ENCODE measurements at regions not wholly inside any gene's neighbourhood (a gene's known extent, or its start where the extent isn't known, plus 50 kb on each side); places are given as distances from the start of the nearest gene placed in this dataset.

DNA sequence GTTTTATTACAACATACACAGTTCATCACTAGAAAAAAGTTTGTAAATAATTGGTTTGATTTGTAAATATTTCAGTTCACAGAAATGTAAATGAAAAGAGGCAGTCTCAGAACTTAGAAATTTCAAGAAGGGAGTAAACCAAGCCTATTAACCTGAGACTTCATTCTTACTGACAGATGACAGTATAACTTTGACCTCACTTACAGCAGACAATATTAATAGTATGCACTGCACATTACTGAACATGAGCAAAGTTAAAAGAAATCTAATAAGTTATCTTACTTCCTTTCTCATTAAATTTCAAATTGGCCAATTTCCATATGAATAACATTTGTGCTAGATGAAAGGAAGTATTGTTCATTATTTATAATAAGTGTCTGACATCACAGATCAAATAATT, 235.8 kb downstream of the SLC6A15 start:
- DNase-seq: no peak

DNA sequence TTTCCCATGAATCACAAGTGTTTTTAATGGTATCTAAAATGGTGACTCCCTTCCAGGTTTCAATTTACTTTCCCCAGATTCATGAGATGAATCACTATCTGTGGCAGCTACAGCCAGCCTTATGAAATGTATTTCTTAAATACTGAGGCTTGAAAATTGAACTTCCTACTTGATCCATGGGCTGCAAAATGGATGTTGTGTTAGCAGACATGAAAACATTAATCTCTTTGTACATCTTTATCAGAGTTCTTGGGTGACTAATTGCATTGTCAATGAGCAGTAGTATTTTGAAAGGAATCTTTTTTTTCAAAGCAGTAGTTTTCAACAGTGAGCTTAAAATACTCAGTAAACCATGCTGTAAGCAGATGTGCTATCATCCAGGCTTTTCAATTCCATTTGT, 250.8 kb downstream of the SLC6A15 start:
- no peak for DNase-seq

DNA sequence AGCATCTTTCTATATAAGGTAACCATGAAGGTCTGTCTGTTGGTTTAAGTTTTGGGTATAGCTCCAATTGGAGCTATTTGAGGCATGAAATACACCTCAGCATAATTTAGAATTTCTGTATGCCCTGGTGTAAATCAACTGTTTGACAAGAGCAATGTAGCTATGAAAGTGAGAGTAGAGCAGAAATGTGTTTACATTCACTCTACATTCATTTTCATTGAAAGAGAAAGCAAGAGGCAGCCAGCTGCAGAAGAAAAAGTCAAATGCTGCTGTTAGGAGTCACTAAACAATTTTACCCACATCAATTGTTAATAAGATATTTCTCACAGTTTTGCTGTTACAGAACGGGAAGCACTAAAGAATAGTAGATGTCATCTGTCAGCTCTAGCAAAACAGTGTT, 252.5 kb downstream of the SLC6A15 start:
- DNase-seq: no peak

DNA sequence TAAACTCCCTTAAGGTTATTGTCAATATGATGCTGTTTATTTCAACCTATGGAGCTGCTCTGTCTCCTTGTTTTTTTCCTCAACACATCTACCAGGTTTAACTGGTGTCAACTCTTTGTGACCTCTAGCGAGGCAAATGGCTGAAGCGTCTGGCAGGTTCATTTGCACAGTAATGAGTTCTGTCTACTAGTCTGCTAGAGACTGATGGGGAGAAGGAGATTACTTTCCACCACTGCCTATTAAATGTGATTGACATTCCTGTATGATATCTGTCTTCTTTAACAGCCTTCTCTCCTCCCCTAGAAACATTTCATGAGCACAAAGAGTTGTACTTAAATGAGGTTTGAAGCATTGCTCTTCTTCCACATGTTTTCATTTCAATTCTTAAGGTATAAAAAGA, 253.7 kb downstream of the SLC6A15 start:
- no peak for DNase-seq

DNA sequence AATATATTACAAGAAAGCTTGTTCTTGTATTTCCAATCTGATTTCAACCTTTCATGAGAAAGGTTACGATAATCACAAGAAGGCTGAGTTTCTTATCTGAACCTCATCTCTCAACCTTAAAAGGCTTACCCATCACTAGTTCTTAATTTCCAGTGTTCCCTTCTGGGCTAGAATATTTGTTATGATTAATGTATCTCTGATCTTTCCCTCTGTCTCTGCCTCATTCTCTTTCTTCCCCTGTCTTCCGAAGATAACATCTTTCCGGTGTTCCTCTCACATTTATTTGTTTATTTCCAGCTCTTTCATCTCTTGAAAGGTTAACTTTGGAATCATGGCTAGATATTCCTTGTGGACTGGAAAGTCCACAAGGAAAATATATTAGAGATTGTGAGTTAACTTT, 255.9 kb downstream of the SLC6A15 start:
- DNase-seq: no peak

DNA sequence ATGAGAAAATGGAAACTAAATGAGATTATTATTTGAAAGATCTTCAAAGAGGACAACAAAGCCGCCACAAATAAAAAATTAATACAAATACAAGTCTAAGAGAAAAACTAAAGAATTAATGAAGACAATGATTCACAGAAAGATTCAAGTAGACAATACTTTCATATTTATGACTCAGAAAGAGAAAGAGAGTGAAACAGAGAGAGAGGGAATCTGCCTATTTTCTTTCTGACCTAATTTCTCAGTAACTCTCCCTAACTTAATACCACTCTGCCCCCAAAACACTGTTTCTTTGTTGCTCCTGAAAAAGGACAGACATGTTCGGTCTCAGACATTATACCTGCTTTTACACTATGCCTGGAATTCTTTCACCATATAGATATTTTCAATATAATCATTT, 259.1 kb downstream of the SLC6A15 start:
- DNase-seq: no peak

DNA sequence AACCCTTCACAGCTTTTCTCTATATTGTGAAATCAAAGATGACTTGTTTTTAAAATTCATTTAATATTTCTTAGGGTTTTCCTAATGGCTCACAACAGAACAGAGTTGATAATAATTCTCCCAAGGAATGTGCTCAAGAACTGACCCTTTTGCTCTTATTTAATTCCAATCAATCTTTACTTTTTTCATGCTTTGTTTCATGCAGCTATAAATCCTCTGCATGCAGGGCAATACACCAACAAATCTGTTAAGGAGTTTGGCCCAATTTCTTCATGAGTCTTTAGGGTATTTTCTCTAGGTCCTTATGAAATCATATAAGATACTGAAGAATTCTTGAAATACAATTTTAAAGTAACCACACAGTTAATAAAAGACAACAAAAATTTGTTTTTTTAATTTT, 264.2 kb downstream of the SLC6A15 start:
- DNase-seq: no peak

DNA sequence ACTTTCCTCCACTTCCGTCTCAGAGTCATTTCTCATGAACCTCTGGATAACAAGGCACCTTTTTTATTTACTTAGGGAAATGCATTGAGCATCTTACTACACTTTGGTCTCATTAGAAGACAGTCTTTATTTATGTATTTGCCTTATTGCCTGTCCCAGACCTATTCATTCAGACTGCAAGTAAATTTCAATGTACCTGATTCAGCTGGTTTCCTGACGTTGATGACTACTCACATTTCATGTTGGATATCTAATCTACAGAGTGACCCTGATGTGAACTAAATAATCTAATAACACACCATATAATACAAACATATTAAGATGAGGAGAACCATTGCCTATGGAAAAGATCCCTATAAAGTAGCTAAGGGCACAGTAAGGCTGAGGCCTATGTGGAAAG, 267.7 kb downstream of the SLC6A15 start:
- DNase-seq: no peak

DNA sequence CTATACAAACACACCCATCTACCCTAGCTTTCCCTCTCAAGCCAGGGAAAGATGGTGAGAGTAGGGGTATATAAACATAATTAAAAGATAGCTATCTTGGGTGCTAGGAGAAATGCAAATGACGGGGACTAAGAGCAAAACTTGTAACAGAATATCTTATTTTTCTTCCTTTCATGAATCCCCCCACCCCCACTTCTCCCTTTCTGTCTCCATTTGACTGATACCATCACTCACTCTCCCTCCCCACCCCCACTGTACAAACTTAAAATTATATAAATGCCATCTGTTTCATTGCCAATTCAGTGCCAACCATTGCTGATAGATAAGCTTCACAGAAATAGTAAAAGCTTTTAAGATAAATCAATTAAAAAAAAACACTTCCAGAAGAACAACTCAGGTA, 268.6 kb downstream of the SLC6A15 start:
- DNase-seq: no peak

DNA sequence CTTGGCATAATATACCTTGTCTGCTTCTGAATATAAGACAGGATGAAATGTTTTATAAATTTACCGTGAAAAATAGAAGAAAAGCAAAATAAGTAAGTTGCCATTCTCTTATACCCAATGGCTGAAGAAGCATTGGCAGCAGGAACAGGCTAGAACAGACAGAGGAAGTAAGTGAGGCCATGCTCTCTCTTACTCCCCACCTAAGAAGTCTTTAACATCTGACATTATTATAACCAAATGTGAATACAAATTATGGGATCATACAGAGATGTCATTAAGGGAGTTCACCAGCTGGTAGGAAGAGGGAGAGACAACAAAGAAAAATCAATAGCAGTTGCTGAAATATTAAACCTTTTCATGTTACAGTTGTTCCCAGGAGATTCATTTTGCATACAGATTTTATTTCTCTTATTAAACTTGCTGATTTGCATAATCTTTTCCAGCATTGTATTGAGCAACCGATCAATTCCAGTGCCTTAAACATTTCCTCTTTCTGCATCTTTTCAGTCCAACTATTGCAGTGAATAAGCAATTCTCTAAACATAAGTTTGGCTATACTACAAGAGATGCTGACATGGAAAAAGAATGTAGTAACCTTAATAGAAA, 270.6 kb downstream of the SLC6A15 start:
- peak; percentile 63 for DNase-seq

DNA sequence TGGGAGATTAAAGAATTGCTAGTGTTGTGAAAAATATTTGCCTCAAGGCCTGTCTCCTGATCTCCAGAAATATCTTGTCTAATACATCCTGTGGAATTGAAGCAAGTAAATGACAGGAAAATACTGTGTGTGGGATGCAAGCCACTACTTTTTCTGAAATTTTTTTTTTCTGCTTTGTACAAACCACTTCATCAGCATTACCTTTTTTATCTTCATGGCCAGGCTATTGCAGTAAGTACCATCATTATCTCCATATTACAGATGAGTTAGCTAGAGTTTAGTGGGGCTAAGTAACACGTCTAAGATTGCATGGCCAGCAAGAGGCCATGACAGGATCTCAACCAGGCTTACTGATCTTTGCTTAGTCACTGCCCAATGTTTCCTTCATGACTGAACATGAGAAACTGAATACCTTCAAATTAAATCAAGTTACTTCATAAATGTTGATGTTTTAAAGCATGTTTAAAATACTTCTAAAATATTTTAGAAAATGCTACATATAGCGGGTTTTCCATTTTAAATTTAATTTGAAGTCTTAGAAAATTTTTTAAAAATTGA, 273.7 kb downstream of the SLC6A15 start:
- DNase-seq: no peak

DNA sequence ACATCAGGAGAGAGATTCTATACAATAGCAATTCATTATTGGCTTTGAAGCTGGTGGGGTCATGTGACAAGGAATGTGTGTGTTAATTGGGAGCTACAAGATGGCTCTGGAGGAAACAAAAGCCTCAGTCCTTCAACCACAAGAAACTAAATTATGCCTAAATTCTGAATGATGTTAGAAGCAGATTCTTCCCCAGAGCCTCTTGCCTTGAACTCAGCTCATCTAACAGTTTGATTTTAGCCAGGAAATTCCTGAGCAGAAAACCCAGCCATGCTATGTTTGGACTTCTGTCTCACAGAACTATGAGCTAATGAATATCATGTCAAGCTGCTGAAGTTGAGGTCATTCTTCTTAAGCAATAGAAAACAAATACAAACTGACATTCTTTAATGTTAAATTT, 274.7 kb downstream of the SLC6A15 start:
- DNase-seq: no peak

DNA sequence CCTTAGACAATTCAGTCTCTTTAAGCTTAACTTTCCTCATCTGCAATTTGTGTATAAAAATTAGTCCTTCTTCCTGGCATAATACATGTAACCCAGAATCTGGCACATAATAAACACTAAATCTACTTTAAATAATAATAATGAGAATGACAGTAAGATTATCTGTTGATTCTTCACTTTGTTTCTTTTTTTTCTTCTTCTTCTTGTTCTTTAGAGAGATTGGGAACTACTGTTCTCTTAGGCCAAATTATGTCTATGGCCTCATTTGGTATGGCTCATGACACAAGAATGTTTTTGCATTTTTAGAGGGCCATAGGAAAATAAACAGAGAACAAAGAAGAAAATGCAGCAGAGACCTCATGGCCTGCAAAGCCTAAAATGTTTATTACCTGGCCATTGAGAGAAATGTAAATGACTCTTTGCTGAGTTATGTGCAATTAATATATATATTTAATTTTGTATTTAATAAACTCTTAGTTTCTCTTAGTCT, 275.8 kb downstream of the SLC6A15 start:
- DNase-seq: no peak

DNA sequence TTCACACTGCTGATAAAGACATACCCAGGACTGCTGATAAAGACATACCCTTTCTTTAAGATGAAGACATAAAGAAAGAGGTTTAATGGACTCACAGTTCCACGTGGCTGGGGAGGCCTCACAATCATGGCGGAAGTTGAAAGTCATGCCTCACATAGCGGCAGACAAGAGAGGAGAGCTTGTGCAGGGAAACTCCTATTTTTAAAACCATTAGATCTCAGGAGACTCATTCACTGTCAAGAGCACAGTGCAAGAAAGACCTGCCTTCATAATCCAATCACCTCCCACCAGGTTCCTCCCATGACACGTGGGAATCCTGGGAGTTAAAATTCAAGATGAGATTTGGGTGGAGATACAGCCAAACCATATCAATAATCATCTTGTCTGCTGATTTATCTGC, 278.1 kb downstream of the SLC6A15 start:
- no peak for DNase-seq

DNA sequence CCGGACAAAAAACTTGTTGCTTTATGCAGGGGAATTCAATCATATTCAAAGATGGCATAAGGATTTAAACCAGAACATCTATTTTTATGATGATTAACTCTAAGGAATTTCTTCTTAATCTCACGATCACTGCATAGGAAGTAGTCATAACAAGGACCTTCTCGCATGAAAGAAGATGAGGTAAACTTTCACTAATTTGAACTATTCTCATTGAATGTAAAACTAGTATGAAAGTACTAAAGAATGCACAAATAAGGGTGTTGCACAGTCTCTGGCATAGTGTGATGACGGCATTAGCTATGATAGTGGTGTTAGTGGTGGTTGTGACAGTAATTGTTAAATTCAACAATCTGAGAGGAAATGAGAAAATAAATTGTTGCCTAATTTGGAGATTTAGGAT, 280.0 kb downstream of the SLC6A15 start:
- DNase-seq: no peak

DNA sequence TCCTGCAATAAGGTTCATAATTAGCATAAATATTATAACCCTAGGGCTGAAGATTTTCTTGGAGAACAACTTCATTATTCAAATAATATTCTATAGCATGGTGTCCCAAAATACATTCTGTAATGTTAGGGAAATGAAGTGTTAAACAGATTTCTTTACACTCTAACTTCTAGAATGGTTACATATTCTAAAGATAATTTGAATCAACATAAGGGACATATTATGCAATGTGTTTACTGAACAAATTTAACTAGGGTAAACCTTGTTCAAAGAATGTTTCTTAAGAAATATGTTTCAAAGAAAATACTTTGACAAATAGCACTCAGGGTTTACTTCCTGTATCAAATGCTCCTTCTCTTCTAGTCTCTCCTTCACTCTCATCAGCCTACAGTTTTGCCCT, 281.6 kb downstream of the SLC6A15 start:
- no peak for DNase-seq

DNA sequence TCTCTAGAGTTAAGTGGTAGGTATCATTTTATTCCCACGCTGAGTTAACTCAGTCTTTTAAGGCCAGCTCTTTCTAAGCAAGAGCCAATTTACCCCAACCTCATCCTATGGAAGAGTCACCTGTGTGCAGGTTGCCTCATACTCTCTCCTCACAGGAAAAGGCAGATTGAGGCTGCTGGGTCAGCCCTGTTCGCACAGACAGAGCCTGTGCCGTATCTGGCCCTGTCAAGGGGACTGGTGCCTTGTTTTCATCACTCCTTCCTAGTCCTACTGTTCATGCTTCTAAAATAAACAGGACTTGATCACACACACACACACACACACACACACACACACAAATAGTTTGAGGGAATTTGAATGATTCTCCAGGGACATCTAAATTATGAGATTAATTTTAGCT, 285.0 kb downstream of the SLC6A15 start:
- no peak for DNase-seq

DNA sequence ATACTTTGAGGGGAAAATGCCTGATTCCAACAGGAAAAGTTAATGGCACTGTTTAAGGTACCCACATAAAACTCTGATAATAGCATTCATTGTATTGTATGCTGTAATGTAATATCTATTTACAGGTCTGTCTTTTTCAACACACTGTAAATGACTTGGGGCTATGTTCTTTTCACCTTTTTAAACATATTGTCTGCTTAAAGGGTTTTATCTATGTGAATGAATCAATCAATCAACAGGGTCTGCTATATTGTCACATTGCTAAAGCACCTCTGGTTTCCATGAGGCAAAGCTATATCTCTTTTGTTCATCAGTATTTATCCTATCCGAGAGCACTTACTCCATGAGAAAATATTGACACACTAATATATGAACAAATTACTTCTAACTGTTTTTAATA, 288.0 kb downstream of the SLC6A15 start:
- DNase-seq: no peak

DNA sequence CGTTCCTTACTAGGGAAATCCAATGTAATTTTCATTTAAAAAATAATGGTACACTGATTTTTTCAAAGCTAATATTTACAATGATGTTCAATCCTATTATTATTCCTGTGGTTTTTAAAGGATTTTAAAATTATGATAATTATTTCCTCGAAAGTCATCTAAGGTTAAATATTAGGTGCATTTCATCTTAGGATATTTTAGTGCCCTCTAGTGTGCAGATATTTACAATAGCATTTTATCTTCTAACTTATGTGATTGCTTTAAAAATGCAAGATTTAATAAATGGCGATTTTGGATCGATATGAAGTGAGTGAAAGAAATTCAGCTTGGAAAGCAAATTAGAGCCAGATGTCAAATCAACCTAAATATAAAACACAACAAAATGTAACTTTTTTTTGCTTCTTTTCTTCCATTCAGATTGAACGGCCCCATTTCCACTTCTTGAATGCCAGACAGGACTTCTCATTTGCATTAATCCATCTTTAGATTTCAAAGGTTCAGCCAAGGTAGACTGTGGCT, 293.5 kb downstream of the SLC6A15 start:
- no peak for DNase-seq

DNA sequence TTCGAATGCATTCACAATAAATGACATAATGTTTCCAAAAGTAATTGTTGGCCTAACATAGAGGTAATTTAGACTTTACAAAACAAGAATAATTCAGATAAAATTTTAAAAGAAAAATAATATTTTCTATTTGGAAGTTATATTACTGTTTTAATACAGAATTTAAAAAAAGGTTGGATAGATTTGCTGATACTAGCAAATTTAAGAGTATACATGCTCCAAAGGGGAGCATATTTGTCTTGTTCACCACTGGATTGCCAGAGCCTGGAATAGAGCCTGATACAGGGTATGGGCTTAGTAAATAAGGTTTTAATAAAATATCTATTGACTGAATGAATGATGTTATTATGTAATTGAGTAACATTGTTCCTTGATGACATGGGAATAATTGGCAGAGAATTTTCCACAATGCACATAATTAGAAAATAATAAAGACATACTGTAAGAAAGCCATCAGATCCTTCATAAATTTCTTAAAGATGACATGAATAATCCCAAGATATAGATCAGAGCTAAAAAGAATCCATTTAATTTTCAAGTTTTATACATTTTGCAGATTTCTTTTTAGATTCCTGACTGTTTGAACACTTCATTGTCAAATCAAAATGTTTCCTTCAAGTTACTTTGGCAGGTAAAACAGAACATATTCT, 305.3 kb downstream of the SLC6A15 start:
- no peak for DNase-seq

DNA sequence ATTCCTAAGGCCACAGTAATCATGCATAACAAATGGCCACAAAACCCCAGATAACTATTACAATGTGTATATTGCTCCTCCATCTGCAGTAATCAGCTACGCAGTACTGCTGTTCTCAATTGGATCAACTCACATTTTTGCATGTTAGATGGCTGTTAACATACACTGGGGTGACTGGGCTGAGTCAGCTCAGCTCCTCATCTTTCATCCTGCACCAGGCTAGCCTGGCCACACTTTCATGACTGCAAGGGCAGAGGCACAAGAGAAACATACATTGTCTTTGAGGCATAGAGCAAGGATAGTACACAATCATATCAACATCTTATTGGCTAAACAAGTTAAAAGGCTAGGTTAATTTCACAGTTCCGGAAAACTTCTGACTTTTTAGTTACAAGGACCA, 306.6 kb downstream of the SLC6A15 start:
- DNase-seq: no peak

DNA sequence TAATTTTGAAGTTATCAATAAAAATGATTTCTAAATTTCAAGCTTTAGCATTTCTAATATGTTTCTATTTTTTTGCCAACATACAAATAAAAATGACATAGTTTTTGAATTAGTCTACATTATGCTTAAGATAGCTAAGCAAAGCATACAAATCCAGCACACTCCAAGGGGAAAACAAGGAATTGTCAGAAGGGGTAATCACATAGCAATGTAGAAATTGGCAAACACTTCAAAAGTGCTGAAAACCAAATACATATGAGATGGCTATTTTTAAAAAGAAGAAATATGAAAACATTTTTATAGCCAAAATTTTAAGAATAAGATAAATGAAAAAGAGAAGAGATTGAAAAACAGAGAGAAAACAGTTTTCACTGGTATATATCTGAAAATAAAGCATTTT, 308.0 kb downstream of the SLC6A15 start:
- no peak for DNase-seq

DNA sequence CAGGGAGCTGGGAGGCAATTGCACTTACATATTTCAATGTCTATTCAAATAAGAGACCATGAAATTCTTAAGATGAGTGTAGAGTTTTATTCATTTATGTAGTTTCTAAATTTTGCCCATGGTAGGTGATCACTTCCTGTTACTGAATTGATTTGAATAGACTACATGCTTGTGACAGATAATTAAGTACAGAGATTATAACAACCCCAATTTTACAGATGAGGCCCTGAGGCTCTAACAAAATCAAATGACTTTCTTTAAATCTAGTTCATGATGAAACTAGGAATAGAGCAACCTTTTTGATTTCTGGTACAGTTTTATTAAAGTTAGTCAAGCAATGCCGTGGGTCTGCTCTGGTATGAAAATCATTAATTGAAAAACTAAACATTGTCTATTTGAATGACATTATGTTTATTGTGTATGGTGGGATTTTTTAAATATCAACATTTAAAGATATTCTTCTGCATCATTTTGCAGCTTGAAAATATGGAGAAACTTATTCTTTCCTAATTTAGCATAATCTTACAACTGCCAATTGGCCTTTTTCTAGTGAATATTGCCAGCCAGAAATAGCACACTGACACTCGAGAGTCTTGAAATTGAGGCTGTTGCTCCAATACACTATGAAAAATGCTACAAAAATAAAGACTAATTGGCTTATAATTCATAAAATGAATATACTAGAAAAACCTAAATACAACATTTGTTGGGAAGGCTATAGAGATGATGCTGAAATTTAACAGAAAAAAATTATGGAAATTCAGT, 308.9 kb downstream of the SLC6A15 start:
- no peak for DNase-seq

All from tongue (tissue), 1 donor.